GM21447 (cell line): ENCODE measurements at regions not wholly inside any gene's neighbourhood (a gene's known extent, or its start where the extent isn't known, plus 50 kb on each side); places are given as distances from the start of the nearest gene placed in this dataset.

Experiments used
- ATAC-seq: cut with Tn5 transposase; IDR thresholded peaks from one replicate; pipeline ENCODE4 v1.9.1; 2021; ENCODE audit not compliant: unreplicated experiment

GRCh38 chr10:10794791-10795191 is 222.9 kb upstream of the CELF2 start:
- no peak for ATAC-seq

- no peak for ATAC-seq
Measured at GRCh38 chr10:10796061-10796773, 221.5 kb upstream of the CELF2 start.

GRCh38 chr10:10796774-10797415 is 220.8 kb upstream of the CELF2 start:
- ATAC-seq = no peak

- ATAC-seq = no peak
Measured at GRCh38 chr10:10797513-10797912, 220.2 kb upstream of the CELF2 start.

GRCh38 chr10:10798102-10798863 is 219.4 kb upstream of the CELF2 start:
- ATAC-seq = no peak

GRCh38 chr10:10798864-10799192 is 218.8 kb upstream of the CELF2 start:
- ATAC-seq = no peak

- ATAC-seq = no peak
Measured at GRCh38 chr10:10800961-10801360, 216.7 kb upstream of the CELF2 start.

- ATAC-seq = no peak
Measured at GRCh38 chr10:10803278-10803677, 214.4 kb upstream of the CELF2 start.

GRCh38 chr10:10804061-10804460 is 213.6 kb upstream of the CELF2 start:
- ATAC-seq = no peak

- no peak for ATAC-seq
Measured at GRCh38 chr10:10804998-10805740, 212.5 kb upstream of the CELF2 start.

- no peak for ATAC-seq
Measured at GRCh38 chr10:10807106-10807505, 210.6 kb upstream of the CELF2 start.

- no peak for ATAC-seq
Measured at GRCh38 chr10:10811562-10811961, 206.1 kb upstream of the CELF2 start.

GRCh38 chr10:10813656-10814055 is 204.0 kb upstream of the CELF2 start:
- no peak for ATAC-seq

- ATAC-seq = no peak
Measured at GRCh38 chr10:10814069-10814468, 203.6 kb upstream of the CELF2 start.

GRCh38 chr10:10816447-10816846 is 201.2 kb upstream of the CELF2 start:
- ATAC-seq = no peak

- ATAC-seq = no peak
Measured at GRCh38 chr10:10817609-10818008, 200.1 kb upstream of the CELF2 start.

GRCh38 chr10:10818082-10818481 is 199.6 kb upstream of the CELF2 start:
- no peak for ATAC-seq

GRCh38 chr10:10819206-10819856 is 198.3 kb upstream of the CELF2 start:
- ATAC-seq = no peak

- no peak for ATAC-seq
Measured at GRCh38 chr10:10821926-10822325, 195.7 kb upstream of the CELF2 start.

- ATAC-seq = no peak
Measured at GRCh38 chr10:10824591-10825148, 193.0 kb upstream of the CELF2 start.

- no peak for ATAC-seq
Measured at GRCh38 chr10:10826125-10826524, 191.5 kb upstream of the CELF2 start.
